ENCODE measurements at regions not wholly inside any gene's neighbourhood (a gene's known extent, or its start where the extent isn't known, plus 50 kb on each side); places are given as distances from the start of the nearest gene placed in this dataset.

DNA sequence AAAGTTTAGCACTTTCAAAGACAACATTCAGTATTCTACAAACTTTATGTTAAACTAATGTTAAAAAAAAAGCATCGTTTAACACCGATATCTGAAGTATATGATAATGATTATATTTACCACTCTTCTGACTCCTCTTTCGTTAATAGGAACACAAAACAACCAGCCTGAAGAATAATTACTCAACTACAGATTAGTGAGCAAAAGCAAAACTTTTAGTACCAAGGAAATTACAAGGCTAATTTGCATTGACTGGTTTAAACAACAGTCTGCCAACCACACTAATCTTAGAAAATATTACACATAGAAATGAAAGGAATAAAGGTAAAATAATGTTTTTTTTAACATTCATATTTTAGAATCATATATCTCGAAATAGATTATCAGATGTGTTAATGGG, 500.7 kb downstream of the LMO4 start:
- no peak for TF ChIP-seq POLR2A (IDR thresholded peaks at IDR 0.05)
- TF ChIP-seq, protein P1, sequence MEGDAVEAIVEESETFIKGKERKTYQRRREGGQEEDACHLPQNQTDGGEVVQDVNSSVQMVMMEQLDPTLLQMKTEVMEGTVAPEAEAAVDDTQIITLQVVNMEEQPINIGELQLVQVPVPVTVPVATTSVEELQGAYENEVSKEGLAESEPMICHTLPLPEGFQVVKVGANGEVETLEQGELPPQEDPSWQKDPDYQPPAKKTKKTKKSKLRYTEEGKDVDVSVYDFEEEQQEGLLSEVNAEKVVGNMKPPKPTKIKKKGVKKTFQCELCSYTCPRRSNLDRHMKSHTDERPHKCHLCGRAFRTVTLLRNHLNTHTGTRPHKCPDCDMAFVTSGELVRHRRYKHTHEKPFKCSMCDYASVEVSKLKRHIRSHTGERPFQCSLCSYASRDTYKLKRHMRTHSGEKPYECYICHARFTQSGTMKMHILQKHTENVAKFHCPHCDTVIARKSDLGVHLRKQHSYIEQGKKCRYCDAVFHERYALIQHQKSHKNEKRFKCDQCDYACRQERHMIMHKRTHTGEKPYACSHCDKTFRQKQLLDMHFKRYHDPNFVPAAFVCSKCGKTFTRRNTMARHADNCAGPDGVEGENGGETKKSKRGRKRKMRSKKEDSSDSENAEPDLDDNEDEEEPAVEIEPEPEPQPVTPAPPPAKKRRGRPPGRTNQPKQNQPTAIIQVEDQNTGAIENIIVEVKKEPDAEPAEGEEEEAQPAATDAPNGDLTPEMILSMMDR (IDR thresholded peaks at IDR 0.05) = no peak
